Adrenal gland (tissue), 9 donors: ENCODE measurements at regions not wholly inside any gene's neighbourhood (a gene's known extent, or its start where the extent isn't known, plus 50 kb on each side); places are given as distances from the start of the nearest gene placed in this dataset.

Experiments used
- DNase-seq, 7 donors: peaks; one replicate each; pipeline ENCODE4 v3.0.0-alpha.2; 2019 to 2020
- H3K27ac ChIP-seq, 5 donors: fragments of 200-600 bp; sonication (generic) in 4 of 5; 1 replicate in 3 of 5; 2 replicates in 2 of 5; pipeline versions ENCODE4 v1.5.1 to v1.8.0; 2016 to 2020; ENCODE audit warnings: mild to moderate bottlenecking in 1 of 5
- H3K27me3 ChIP-seq: fragments of 200-600 bp; 2 replicates; pipeline ENCODE4 v1.8.0; 2021
- H3K36me3 ChIP-seq, 2 donors: fragments of 200-600 bp; replicated peaks in 1 of 2; 1 replicate in 1 of 2; 2 replicates in 1 of 2; pipeline versions ENCODE4 v1.5.1 to v1.8.0; 2018 to 2022
- H3K4me1 ChIP-seq, 2 donors: fragments of 200-600 bp; replicated peaks in 1 of 2; 1 replicate in 1 of 2; 2 replicates in 1 of 2; pipeline versions ENCODE4 v1.5.1 to v1.8.0; 2018 to 2021
- H3K4me3 ChIP-seq, 4 donors: fragments of 200-600 bp; sonication (generic) in 3 of 4; one replicate each; pipeline ENCODE4 v1.5.1; 2016 to 2018
- H3K9me3 ChIP-seq, 3 donors: fragments of 200-600 bp; sonication (generic) in 1 of 3; replicated peaks in 1 of 3; 1 replicate in 2 of 3; 2 replicates in 1 of 3; pipeline versions ENCODE4 v1.5.1 to v1.8.0; 2016 to 2021
- CTCF ChIP-seq, 6 experiments: fragments of 450-650 bp in 4 of 6; fragments of 200-600 bp in 2 of 6; sonication (generic) in 1 of 6; IDR thresholded peaks; 1 replicate in 5 of 6; 2 replicates in 1 of 6; pipeline versions ENCODE4 v1.5.1 to v1.8.0; 2016 to 2021; ENCODE audit warnings: antibody characterized with exemption in 6 of 6, mild to moderate bottlenecking in 2 of 6, moderate library complexity in 1 of 6
- POLR2A ChIP-seq, 2 donors: fragments of 450-650 bp; IDR thresholded peaks; one replicate each; pipeline ENCODE4 v1.6.1; 2017; ENCODE audit warnings: antibody characterized with exemption in 2 of 2, mild to moderate bottlenecking in 2 of 2, moderate library complexity in 1 of 2
- WGBS, 4 donors: extraction: QIAGEN DNeasy Blood & Tissue Kit in 2 of 4; methylation state at CpG; one replicate each; pipeline versions ENCODE4 v1.1.5 to v1.1.7; 2013 to 2017; 5-methylcytosine and 5-hydroxymethylcytosine counted together
- intact Hi-C, 2 donors: fragments of 100-400 bp; cut with DNase I; formaldehyde crosslinking; loops; one replicate each; pipeline versions ENCODE4 v1.14.1 to v1.15.0; 2022 to 2023
- donor health status: healthy with polysubstance abuse.
- donor health status: Bipolar disorder and iron deficiency.
- donor health status: DM: yes; HTN: yes; CAD: no.
- donor health status: DM: no; HTN: no; CAD: no.
- donor health status: DM: no; HTN: no; CAD: no.

- WGBS, 4 donors = 72 to 93% (median 75%) methylated on average over 3 to 4 of the region's 4 CpGs
- H3K4me3 ChIP-seq = no peak overlapping the region
- DNase-seq = no peak
- H3K27ac ChIP-seq = no peak overlapping the region
- intact Hi-C loops = no loop called here
- H3K4me1 ChIP-seq = no peaks in the 10 kb centered on the region
- no peaks in the 10 kb centered on the region for H3K9me3 ChIP-seq
- TF ChIP-seq CTCF (IDR thresholded peaks at IDR 0.05) = no peak
- TF ChIP-seq POLR2A (IDR thresholded peaks at IDR 0.05) = no peak
- no peaks in the 10 kb centered on the region for H3K27me3 ChIP-seq
- H3K36me3 ChIP-seq = no peaks in the 10 kb centered on the region
These were observed 161.2 kb upstream of the PLET1 start for GRCh38 chr11:112421879-112422278.

GRCh38 chr11:112425121-112425520 lies 164.5 kb upstream of the PLET1 start:
- Histone ChIP-seq H3K27me3 (no peaks in the 10 kb centered on the region), H3K27ac (no peak overlapping the region), H3K4me3 (no peak overlapping the region), H3K36me3 (no peaks in the 10 kb centered on the region), H3K4me1 (no peaks in the 10 kb centered on the region), H3K9me3 (no peaks in the 10 kb centered on the region)
- intact Hi-C loops = no loop called here
- no peak for TF ChIP-seq POLR2A (IDR thresholded peaks at IDR 0.05)
- no peak for TF ChIP-seq CTCF (IDR thresholded peaks at IDR 0.05)
- WGBS, 4 donors = 83 to 91% (median 85%) methylated on average over 5 of the region's 5 CpGs
- DNase-seq = no peak

- WGBS, 4 donors = 65 to 77% (median 70%) methylated on average over 2 of the region's 2 CpGs
- H3K27ac ChIP-seq = no peak overlapping the region
- no peaks in the 10 kb centered on the region for H3K36me3 ChIP-seq
- TF ChIP-seq CTCF (IDR thresholded peaks at IDR 0.05) (no peak), POLR2A (IDR thresholded peaks at IDR 0.05) (no peak)
- peaks cover 0 to 10% (median 3%) of the 10 kb centered on the region in 3 donors for H3K9me3 ChIP-seq
- no peaks in the 10 kb centered on the region for H3K27me3 ChIP-seq
- intact Hi-C loops = no loop called here
- no peak for DNase-seq
- H3K4me1 ChIP-seq = no peaks in the 10 kb centered on the region
- no peak overlapping the region for H3K4me3 ChIP-seq
These were observed 176.4 kb upstream of the PLET1 start for GRCh38 chr11:112437096-112437495.

GRCh38 chr11:112439614-112440013 lies 179.0 kb upstream of the PLET1 start:
- Histone ChIP-seq H3K9me3 (peaks cover 0 to 10% (median 3%) of the 10 kb centered on the region in 3 donors), H3K4me1 (no peaks in the 10 kb centered on the region), H3K27me3 (no peaks in the 10 kb centered on the region), H3K27ac (no peak overlapping the region), H3K36me3 (no peaks in the 10 kb centered on the region), H3K4me3 (no peak overlapping the region)
- no peak for DNase-seq
- TF ChIP-seq POLR2A (IDR thresholded peaks at IDR 0.05) (no peak), CTCF (IDR thresholded peaks at IDR 0.05) (no peak)
- 76 to 84% (median 79%) methylated on average over 2 of the region's 2 CpGs for WGBS, 4 donors
- intact Hi-C loops = no loop called here
